ENCODE measurements at regions not wholly inside any gene's neighbourhood (a gene's known extent, or its start where the extent isn't known, plus 50 kb on each side); places are given as distances from the start of the nearest gene placed in this dataset.

DNA sequence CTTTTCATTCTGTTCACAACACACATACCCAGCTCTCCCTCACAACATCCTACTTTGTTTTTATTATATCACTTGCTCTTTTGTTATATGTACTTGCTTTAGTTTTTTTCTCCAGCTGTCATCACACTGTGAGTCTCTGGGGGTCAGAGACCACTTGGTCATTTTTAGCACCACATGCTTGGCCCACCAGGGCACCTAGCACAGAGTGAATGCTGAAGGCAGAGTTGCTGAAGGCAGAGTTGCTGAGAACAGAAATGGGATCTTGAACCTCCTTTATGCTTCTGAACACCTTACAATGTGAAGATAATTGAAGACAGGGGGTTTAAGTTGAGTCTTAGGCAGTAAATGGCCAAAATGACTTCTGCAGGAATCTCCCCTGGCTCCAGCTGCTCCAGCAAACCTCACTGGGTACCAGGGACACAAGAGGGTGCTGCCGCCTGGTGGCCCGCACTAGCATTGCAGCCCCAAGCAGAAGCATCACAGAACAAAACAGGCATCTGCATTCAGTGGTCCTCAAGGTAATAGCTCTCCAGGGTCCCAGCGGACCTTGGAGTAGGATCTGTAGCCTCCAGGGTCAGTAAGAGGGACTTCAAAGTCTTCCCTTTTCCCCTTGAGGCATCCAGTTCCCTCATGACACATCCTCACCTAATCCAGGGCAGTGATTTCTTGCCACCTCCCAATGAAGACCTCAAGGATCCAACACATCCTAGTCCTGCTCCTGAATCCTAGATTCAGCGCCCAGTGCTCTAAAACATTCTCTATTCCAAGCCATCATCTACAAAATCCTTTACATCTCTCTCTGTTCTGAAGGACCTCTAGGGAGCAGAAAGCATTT lies 1972.6 kb downstream of the TP53TG3F start:
- TF ChIP-seq EZH2phosphoT487 (IDR thresholded peaks at IDR 0.05; ENCODE audit: insufficient read depth, low read depth) (no peak), EZH2 (IDR thresholded peaks at IDR 0.05; ENCODE audit: insufficient read depth, poor library complexity, severe bottlenecking) (no peak)
- Histone ChIP-seq H3K27ac (no peak overlapping the region), H3K9ac (no peak overlapping the region), H3K27me3 (replicated peaks; ENCODE audit: insufficient read depth) (no peaks in the 10 kb centered on the region), H3F3A (ENCODE audit: insufficient read depth) (no peaks in the 10 kb centered on the region), H3K9me3 (ENCODE audit: low read depth) (no peaks in the 10 kb centered on the region), H3K9me2 (ENCODE audit: insufficient read depth) (no peaks in the 10 kb centered on the region), H4K20me1 (ENCODE audit: insufficient read depth) (no peaks in the 10 kb centered on the region), H3K4me3 (no peak overlapping the region), H2AFZ (no peak overlapping the region), H3K79me2 (ENCODE audit: insufficient read depth) (no peaks in the 10 kb centered on the region), H3K4me1 (ENCODE audit: insufficient read depth) (no peaks in the 10 kb centered on the region), H3K36me3 (ENCODE audit: low read depth) (no peaks in the 10 kb centered on the region), H3K4me2 (ENCODE audit: unreplicated experiment) (no peak overlapping the region)
- 1 to 3% methylated on average over 4 of the region's 4 CpGs for WGBS, 2 experiments (ENCODE audit: low coverage in 1 of 2, low lambda C conversion rate in 2 of 2, missing lambda C conversion rate in 2 of 2)
- peak; percentile 10 for DNase-seq
- in situ Hi-C loops (cut with MboI), result no loop called here

DNA sequence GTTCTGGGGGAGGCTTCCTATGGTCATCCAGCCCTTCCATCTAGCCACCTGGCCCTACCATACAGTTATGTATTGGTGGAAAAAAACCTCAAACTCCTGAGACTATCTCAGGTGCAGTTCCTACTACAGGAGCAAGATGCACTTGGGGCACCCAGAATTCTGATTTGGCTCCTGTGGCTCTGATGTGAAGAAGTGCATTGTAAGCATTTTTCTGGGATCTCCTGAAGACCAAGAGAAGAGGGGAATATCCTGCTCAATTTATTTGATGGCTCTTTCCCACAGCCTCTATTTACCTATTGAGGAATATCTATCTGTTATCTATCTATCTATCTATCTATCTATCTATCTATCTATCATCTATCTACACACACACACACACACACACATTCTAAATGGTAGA lies 1981.5 kb downstream of the TP53TG3F start:
- no peak for DNase-seq
- Histone ChIP-seq H4K20me1 (ENCODE audit: insufficient read depth) (no peaks in the 10 kb centered on the region), H3K36me3 (ENCODE audit: low read depth) (no peaks in the 10 kb centered on the region), H3K4me2 (ENCODE audit: unreplicated experiment) (no peak overlapping the region), H3K9ac (no peak overlapping the region), H2AFZ (no peak overlapping the region), H3F3A (ENCODE audit: insufficient read depth) (no peaks in the 10 kb centered on the region), H3K27ac (no peak overlapping the region), H3K4me1 (ENCODE audit: insufficient read depth) (no peaks in the 10 kb centered on the region), H3K9me3 (ENCODE audit: low read depth) (no peaks in the 10 kb centered on the region), H3K9me2 (ENCODE audit: insufficient read depth) (no peaks in the 10 kb centered on the region), H3K4me3 (no peak overlapping the region), H3K27me3 (replicated peaks; ENCODE audit: insufficient read depth) (no peaks in the 10 kb centered on the region), H3K79me2 (ENCODE audit: insufficient read depth) (no peaks in the 10 kb centered on the region)
- no peak for TF ChIP-seq EZH2phosphoT487 (IDR thresholded peaks at IDR 0.05; ENCODE audit: insufficient read depth, low read depth)
- no peak for TF ChIP-seq EZH2 (IDR thresholded peaks at IDR 0.05; ENCODE audit: insufficient read depth, poor library complexity, severe bottlenecking)
- in situ Hi-C loops (cut with MboI), result no loop called here

DNA sequence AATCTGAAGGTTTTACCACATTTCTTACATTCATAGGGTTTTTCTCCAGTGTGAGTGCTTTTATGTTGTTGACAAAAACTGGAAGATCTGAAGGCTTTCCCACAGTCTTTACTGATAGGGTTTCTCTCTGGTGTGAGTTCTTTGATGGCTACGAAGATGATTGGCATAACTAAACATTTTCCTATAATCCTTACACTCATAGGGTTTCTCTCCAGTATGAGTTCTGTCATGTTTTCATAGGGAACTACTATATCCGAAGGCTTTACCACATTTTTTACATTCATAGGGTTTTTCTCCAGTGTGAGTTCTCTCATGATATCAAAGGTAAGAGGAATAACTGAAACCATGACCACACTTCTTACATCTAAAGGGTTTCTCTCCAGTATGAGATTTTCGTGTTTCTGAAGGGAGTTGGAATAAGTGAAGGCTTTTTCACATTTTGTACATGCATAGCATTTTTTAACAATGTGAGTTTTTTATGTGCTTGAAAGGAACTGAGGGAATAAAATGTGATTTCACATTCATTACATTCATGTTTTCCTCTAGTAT lies 1987.7 kb downstream of the TP53TG3F start:
- 6% methylated on average over 3 of the region's 3 CpGs for WGBS, 2 experiments (ENCODE audit: low coverage in 1 of 2, low lambda C conversion rate in 2 of 2, missing lambda C conversion rate in 2 of 2)
- in situ Hi-C loops (cut with MboI), result no loop called here
- H3K9me3 ChIP-seq (ENCODE audit: low read depth), result no peaks in the 10 kb centered on the region

DNA sequence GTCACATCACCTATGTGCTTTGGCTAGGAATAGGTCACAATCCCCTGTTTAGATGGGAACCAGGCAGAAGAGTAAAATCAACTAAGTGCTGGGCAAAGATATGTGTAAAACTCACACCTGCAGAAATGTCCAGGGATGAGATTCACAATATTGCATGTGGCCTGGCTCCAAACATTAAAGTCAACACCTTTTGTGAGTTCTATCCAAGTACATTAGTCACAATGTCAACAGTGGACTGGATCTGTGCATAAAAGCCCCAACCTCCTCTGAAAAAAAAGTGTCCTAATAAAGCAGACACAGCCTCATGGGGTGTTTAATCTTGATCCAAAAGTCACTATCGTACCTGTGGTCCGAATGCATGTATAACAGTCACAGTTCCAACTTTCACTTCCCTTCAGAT lies 1990.3 kb downstream of the TP53TG3F start:
- Histone ChIP-seq H3K9me2 (ENCODE audit: insufficient read depth) (no peaks in the 10 kb centered on the region), H3K9me3 (ENCODE audit: low read depth) (no peaks in the 10 kb centered on the region), H3K4me2 (ENCODE audit: unreplicated experiment) (no peak overlapping the region), H4K20me1 (ENCODE audit: insufficient read depth) (no peaks in the 10 kb centered on the region), H3K27ac (no peak overlapping the region), H3K4me1 (ENCODE audit: insufficient read depth) (no peaks in the 10 kb centered on the region), H3K27me3 (replicated peaks; ENCODE audit: insufficient read depth) (no peaks in the 10 kb centered on the region), H3F3A (ENCODE audit: insufficient read depth) (no peaks in the 10 kb centered on the region), H3K36me3 (ENCODE audit: low read depth) (no peaks in the 10 kb centered on the region), H2AFZ (no peak overlapping the region), H3K9ac (no peak overlapping the region), H3K4me3 (no peak overlapping the region), H3K79me2 (ENCODE audit: insufficient read depth) (no peaks in the 10 kb centered on the region)
- in situ Hi-C loops (cut with MboI), result no loop called here
- no peak for DNase-seq
- TF ChIP-seq EZH2phosphoT487 (IDR thresholded peaks at IDR 0.05; ENCODE audit: insufficient read depth, low read depth) (no peak), EZH2 (IDR thresholded peaks at IDR 0.05; ENCODE audit: insufficient read depth, poor library complexity, severe bottlenecking) (no peak)
- 26% methylated on average over 2 of the region's 2 CpGs for WGBS, 2 experiments (ENCODE audit: low coverage in 1 of 2, low lambda C conversion rate in 2 of 2, missing lambda C conversion rate in 2 of 2)

More for the DNA sequence above, 1987.7 kb downstream of the TP53TG3F start:
- no peak for TF ChIP-seq EZH2 (IDR thresholded peaks at IDR 0.05; ENCODE audit: insufficient read depth, poor library complexity, severe bottlenecking)
- no peak for TF ChIP-seq EZH2phosphoT487 (IDR thresholded peaks at IDR 0.05; ENCODE audit: insufficient read depth, low read depth)
- no peak overlapping the region for H2AFZ ChIP-seq
- no peak overlapping the region for H3K27ac ChIP-seq
- no peak overlapping the region for H3K4me2 ChIP-seq (ENCODE audit: unreplicated experiment)
- no peaks in the 10 kb centered on the region for H3K27me3 ChIP-seq (replicated peaks; ENCODE audit: insufficient read depth)
- no peak for DNase-seq
- H3F3A ChIP-seq (ENCODE audit: insufficient read depth), result no peaks in the 10 kb centered on the region
- no peaks in the 10 kb centered on the region for H3K4me1 ChIP-seq (ENCODE audit: insufficient read depth)
- H3K9ac ChIP-seq, result no peak overlapping the region
- H3K79me2 ChIP-seq (ENCODE audit: insufficient read depth), result no peaks in the 10 kb centered on the region
- no peaks in the 10 kb centered on the region for H4K20me1 ChIP-seq (ENCODE audit: insufficient read depth)
- no peaks in the 10 kb centered on the region for H3K9me2 ChIP-seq (ENCODE audit: insufficient read depth)
- no peak overlapping the region for H3K4me3 ChIP-seq
- H3K36me3 ChIP-seq (ENCODE audit: low read depth), result no peaks in the 10 kb centered on the region

Measured in GM23248 (cell line).